Esophagus squamous epithelium (tissue), 5 donors: ENCODE measurements at regions not wholly inside any gene's neighbourhood (a gene's known extent, or its start where the extent isn't known, plus 50 kb on each side); places are given as distances from the start of the nearest gene placed in this dataset.

ENCODE experiments used
- DNase-seq: peaks from one replicate; lab custom pipeline; 2025; lab: John Stamatoyannopoulos, UW
- H3K27ac ChIP-seq, 4 donors: fragments of 200-600 bp; sonication (generic); one replicate each; pipeline ENCODE4 v1.5.1; 2016 to 2019; ENCODE audit warnings: mild to moderate bottlenecking in 1 of 4
- H3K27me3 ChIP-seq, 4 donors: fragments of 200-600 bp; sonication (generic); 1 replicate in 3 of 4; 2 replicates in 1 of 4; pipeline versions ENCODE4 v1.5.1 to v1.6.0; 2017 to 2021; ENCODE audit warnings: antibody characterized with exemption in 1 of 4
- H3K36me3 ChIP-seq, 3 donors: fragments of 200-600 bp; sonication (generic); one replicate each; pipeline ENCODE4 v1.5.1; 2016 to 2019
- H3K4me1 ChIP-seq, 3 donors: fragments of 200-600 bp; sonication (generic); one replicate each; pipeline ENCODE4 v1.5.1; 2017 to 2019
- H3K4me3 ChIP-seq, 4 donors: fragments of 200-600 bp; sonication (generic); 1 replicate in 3 of 4; 2 replicates in 1 of 4; pipeline ENCODE4 v1.5.1; 2016 to 2019; ENCODE audit warnings: mild to moderate bottlenecking in 2 of 4, moderate library complexity in 1 of 4
- H3K9me3 ChIP-seq, 3 donors: fragments of 200-600 bp; sonication (generic); one replicate each; pipeline ENCODE4 v1.5.1; 2016 to 2019
- CTCF ChIP-seq, 6 experiments: fragments of 450-650 bp in 4 of 6; fragments of 200-600 bp in 2 of 6; sonication (generic) in 2 of 6; IDR thresholded peaks; one replicate each; pipeline ENCODE4 v1.5.1; 2016 to 2019; ENCODE audit warnings: antibody characterized with exemption in 6 of 6, mild to moderate bottlenecking in 4 of 6, moderate library complexity in 4 of 6
- POLR2A ChIP-seq, 4 donors: fragments of 450-650 bp; IDR thresholded peaks; one replicate each; pipeline ENCODE4 v1.6.1; 2017; ENCODE audit warnings: antibody characterized with exemption in 4 of 4, mild to moderate bottlenecking in 4 of 4, moderate library complexity in 3 of 4
- WGBS, 2 donors: methylation state at CpG; one replicate each; pipeline ENCODE4 v1.1.5; 2018; 5-methylcytosine and 5-hydroxymethylcytosine counted together
- intact Hi-C: fragments of 100-400 bp; cut with DNase I; formaldehyde crosslinking; loops from one replicate; pipeline ENCODE4 v1.15.0; 2022
- donor health status: DM: yes; HTN: yes; CAD: no.

GRCh38 chr14:55899531-55899930 is 218.7 kb upstream of the PELI2 start:
- TF ChIP-seq CTCF (IDR thresholded peaks at IDR 0.05) (no peak), POLR2A (IDR thresholded peaks at IDR 0.05) (no peak)
- no peak for DNase-seq
- H3K36me3 ChIP-seq: no peaks in the 10 kb centered on the region
- WGBS, 2 donors: 86 to 100% methylated on average over 1 to 4 of the region's 4 CpGs
- no peak overlapping the region for H3K4me3 ChIP-seq
- no peaks in the 10 kb centered on the region for H3K9me3 ChIP-seq
- H3K27me3 ChIP-seq: no peaks in the 10 kb centered on the region
- intact Hi-C loops: no loop called here
- no peak overlapping the region for H3K27ac ChIP-seq
- H3K4me1 ChIP-seq: no peaks in the 10 kb centered on the region

- Histone ChIP-seq H3K36me3 (no peaks in the 10 kb centered on the region), H3K9me3 (no peaks in the 10 kb centered on the region), H3K4me3 (no peak overlapping the region), H3K27me3 (no peaks in the 10 kb centered on the region), H3K4me1 (no peaks in the 10 kb centered on the region), H3K27ac (no peak overlapping the region)
- no peak for TF ChIP-seq CTCF (IDR thresholded peaks at IDR 0.05)
- TF ChIP-seq POLR2A (IDR thresholded peaks at IDR 0.05): no peak
- 85 to 87% methylated on average over 2 of the region's 2 CpGs for WGBS, 2 donors
- intact Hi-C loops: no loop called here
- DNase-seq: no peak
These were observed 217.5 kb upstream of the PELI2 start for GRCh38 chr14:55900749-55901148.

- no peaks in the 10 kb centered on the region for H3K9me3 ChIP-seq
- no peak overlapping the region for H3K4me3 ChIP-seq
- H3K27me3 ChIP-seq: no peaks in the 10 kb centered on the region
- TF ChIP-seq POLR2A (IDR thresholded peaks at IDR 0.05): no peak
- TF ChIP-seq CTCF (IDR thresholded peaks at IDR 0.05): no peak
- no peaks in the 10 kb centered on the region for H3K4me1 ChIP-seq
- 57 to 60% methylated on average over 5 of the region's 5 CpGs for WGBS, 2 donors
- no peak overlapping the region for H3K27ac ChIP-seq
- no peaks in the 10 kb centered on the region for H3K36me3 ChIP-seq
- no peak for DNase-seq
- intact Hi-C loops: no loop called here
These were observed 216.9 kb upstream of the PELI2 start for GRCh38 chr14:55901291-55901690.

- H3K9me3 ChIP-seq: no peaks in the 10 kb centered on the region
- TF ChIP-seq CTCF (IDR thresholded peaks at IDR 0.05): no peak
- TF ChIP-seq POLR2A (IDR thresholded peaks at IDR 0.05): no peak
- H3K27me3 ChIP-seq: no peaks in the 10 kb centered on the region
- H3K36me3 ChIP-seq: no peaks in the 10 kb centered on the region
- intact Hi-C loops: no loop called here
- H3K4me1 ChIP-seq: no peaks in the 10 kb centered on the region
- no peak for DNase-seq
- no peak overlapping the region for H3K27ac ChIP-seq
- WGBS, 2 donors: 57 to 67% methylated on average over 5 of the region's 5 CpGs
- H3K4me3 ChIP-seq: no peak overlapping the region
These were observed 216.0 kb upstream of the PELI2 start for GRCh38 chr14:55902241-55902640.

GRCh38 chr14:55904086-55904485 is 214.1 kb upstream of the PELI2 start:
- TF ChIP-seq CTCF (IDR thresholded peaks at IDR 0.05) (no peak), POLR2A (IDR thresholded peaks at IDR 0.05) (no peak)
- Histone ChIP-seq H3K27me3 (peaks cover 0 to 4% (median 0%) of the 10 kb centered on the region in 4 donors), H3K4me1 (no peaks in the 10 kb centered on the region), H3K27ac (no peak overlapping the region), H3K36me3 (no peaks in the 10 kb centered on the region), H3K4me3 (no peak overlapping the region), H3K9me3 (no peaks in the 10 kb centered on the region)
- WGBS, 2 donors: 66 to 73% methylated on average over 5 of the region's 5 CpGs
- intact Hi-C loops: no loop called here
- DNase-seq: no peak
